Amniotic epithelial cell (primary cell): ENCODE measurements at regions not wholly inside any gene's neighbourhood (a gene's known extent, or its start where the extent isn't known, plus 50 kb on each side); places are given as distances from the start of the nearest gene placed in this dataset.
A peak's percentile ranks its signal among the peaks of the same experiment; 100 is the strongest.

Source experiments
- DNase-seq: peaks from one replicate; pipeline ENCODE4 v3.0.0-alpha.2; 2010; ENCODE audit warnings: low read depth

GRCh38 chr3:44021651-44022594 is 219.8 kb upstream of the TOPAZ1 start:
- no peak for DNase-seq

GRCh38 chr3:44023961-44024593 is 217.6 kb upstream of the TOPAZ1 start:
- no peak for DNase-seq

GRCh38 chr3:44026220-44026865 is 215.3 kb upstream of the TOPAZ1 start:
- no peak for DNase-seq

- DNase-seq = no peak
Measured at GRCh38 chr3:44029100-44029499, 212.6 kb upstream of the TOPAZ1 start.

- no peak for DNase-seq
Measured at GRCh38 chr3:44030285-44030684, 211.4 kb upstream of the TOPAZ1 start.

GRCh38 chr3:44030687-44031305 is 210.9 kb upstream of the TOPAZ1 start:
- DNase-seq = no peak

GRCh38 chr3:44031387-44032380 is 210.0 kb upstream of the TOPAZ1 start:
- no peak for DNase-seq

GRCh38 chr3:44032487-44032886 is 209.2 kb upstream of the TOPAZ1 start:
- no peak for DNase-seq

- no peak for DNase-seq
Measured at GRCh38 chr3:44033123-44033522, 208.6 kb upstream of the TOPAZ1 start.

GRCh38 chr3:44036850-44037249 is 204.8 kb upstream of the TOPAZ1 start:
- DNase-seq = no peak

- no peak for DNase-seq
Measured at GRCh38 chr3:44039006-44039405, 202.7 kb upstream of the TOPAZ1 start.

GRCh38 chr3:44041726-44042125 is 200.0 kb upstream of the TOPAZ1 start:
- no peak for DNase-seq

GRCh38 chr3:44042772-44043171 is 198.9 kb upstream of the TOPAZ1 start:
- no peak for DNase-seq

- no peak for DNase-seq
Measured at GRCh38 chr3:44045476-44046275, 196.0 kb upstream of the TOPAZ1 start.

- no peak for DNase-seq
Measured at GRCh38 chr3:44047796-44048195, 193.9 kb upstream of the TOPAZ1 start.

- no peak for DNase-seq
Measured at GRCh38 chr3:44048196-44048924, 193.3 kb upstream of the TOPAZ1 start.

GRCh38 chr3:44048949-44049348 is 192.7 kb upstream of the TOPAZ1 start:
- no peak for DNase-seq

- DNase-seq = no peak
Measured at GRCh38 chr3:44050101-44050500, 191.6 kb upstream of the TOPAZ1 start.

GRCh38 chr3:44050867-44051266 is 190.8 kb upstream of the TOPAZ1 start:
- no peak for DNase-seq

GRCh38 chr3:44055951-44056350 is 185.7 kb upstream of the TOPAZ1 start:
- peak; percentile 13 for DNase-seq
